MM.1S (cell line): ENCODE measurements at regions not wholly inside any gene's neighbourhood (a gene's known extent, or its start where the extent isn't known, plus 50 kb on each side); places are given as distances from the start of the nearest gene placed in this dataset.

Experiments used
- CTCF ChIP-seq: fragments of 300-600 bp; sonication (generic); IDR thresholded peaks from 2 replicates; pipeline ENCODE4 v1.5.1; 2016; ENCODE audit warnings: antibody characterized with exemption, low read length, mixed read lengths
- EZH2 ChIP-seq: fragments of 300-600 bp; sonication (generic); optimal IDR thresholded peaks from 2 replicates; pipeline ENCODE3; 2017; ENCODE audit warnings: low read depth, mild to moderate bottlenecking, antibody characterized with exemption, low read length, mixed read lengths
- EZH2phosphoT487 ChIP-seq: fragments of 300-600 bp; sonication (generic); IDR thresholded peaks from 2 replicates; pipeline ENCODE4 v1.6.1; 2018; ENCODE audit warnings: antibody characterized with exemption, low read length

- TF ChIP-seq CTCF (no peak), EZH2 (no peak), EZH2phosphoT487 (no peak)
Measured at GRCh38 chr1:229835226-229835625, 209.2 kb downstream of the URB2 start.
